ENCODE measurements at regions not wholly inside any gene's neighbourhood (a gene's known extent, or its start where the extent isn't known, plus 50 kb on each side); places are given as distances from the start of the nearest gene placed in this dataset.
"Not testable (repeated sequence)": the region's sequence is repeated elsewhere in the genome, so short reads cannot be mapped to it uniquely, and the experiment has no call there.

GRCh38 chr4:166153548-166153947 is 280.5 kb downstream of the TLL1 start:
- no peak for DNase-seq (ENCODE audit: low spot score)

- no peak for DNase-seq (ENCODE audit: low spot score)
Observed at GRCh38 chr4:166162327-166162726, 289.3 kb downstream of the TLL1 start.

GRCh38 chr4:166165829-166166420 is 292.9 kb downstream of the TLL1 start:
- peak; percentile 64 for DNase-seq (ENCODE audit: low spot score)

- no peak for DNase-seq (ENCODE audit: low spot score)
Observed at GRCh38 chr4:166169111-166169510, 296.1 kb downstream of the TLL1 start.

DNA sequence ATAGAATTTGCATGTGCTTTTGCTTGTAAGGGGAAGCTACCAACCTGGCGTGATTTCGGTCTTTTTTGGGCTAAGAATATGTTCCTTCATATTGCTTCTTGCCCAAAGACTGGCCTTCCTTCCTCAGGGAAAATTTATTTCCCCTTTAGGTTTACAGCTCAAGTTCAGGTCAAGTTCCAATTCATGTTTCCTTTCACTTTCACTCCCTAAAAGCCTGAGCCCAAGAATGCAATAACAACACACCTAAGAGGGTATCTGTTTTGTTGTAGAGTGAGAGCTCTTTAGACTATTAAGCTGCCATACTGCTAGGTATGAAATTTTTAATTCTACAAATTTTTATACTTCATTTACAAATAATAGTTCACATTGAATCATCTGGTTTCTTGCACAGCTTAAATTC is 299.6 kb downstream of the TLL1 start:
- DNase-seq (ENCODE audit: low spot score) = no peak

DNA sequence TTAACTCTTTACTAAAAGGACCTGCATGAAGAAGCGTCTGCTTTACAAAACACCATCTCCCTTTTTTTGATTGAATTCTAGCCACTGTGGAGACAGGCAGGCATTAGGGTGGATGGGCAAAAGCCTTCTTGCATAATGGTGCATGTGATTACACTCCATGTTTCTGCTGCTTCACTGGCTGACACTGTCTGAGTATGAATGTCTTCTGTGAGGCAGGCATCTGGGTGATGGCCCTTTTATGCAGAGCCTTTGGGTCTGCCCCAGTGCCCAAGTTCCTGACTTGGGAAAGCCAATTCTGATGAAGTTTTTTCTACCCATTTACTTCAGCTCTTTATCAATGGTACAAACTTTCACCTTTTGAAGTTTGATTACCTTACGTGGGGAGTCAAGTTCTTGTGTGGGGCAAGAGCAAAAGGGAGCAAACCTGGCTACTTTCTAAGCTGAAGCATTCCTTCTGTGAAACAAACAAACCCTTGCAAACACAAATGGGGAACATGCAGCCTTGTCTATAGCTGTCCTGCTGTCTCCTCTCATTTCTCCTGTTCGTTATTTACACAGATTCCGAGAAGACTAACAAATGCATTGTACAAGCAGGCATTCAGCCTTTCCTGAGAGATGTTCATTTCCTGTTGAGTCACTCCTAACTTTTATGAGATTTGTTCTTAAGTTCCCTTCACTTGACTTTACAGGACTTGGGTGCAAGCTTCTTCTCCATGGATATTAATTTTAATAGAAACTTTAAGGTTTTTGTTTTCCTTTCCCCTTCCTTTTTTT is 301.9 kb downstream of the TLL1 start:
- no peak for DNase-seq (ENCODE audit: low spot score)

DNA sequence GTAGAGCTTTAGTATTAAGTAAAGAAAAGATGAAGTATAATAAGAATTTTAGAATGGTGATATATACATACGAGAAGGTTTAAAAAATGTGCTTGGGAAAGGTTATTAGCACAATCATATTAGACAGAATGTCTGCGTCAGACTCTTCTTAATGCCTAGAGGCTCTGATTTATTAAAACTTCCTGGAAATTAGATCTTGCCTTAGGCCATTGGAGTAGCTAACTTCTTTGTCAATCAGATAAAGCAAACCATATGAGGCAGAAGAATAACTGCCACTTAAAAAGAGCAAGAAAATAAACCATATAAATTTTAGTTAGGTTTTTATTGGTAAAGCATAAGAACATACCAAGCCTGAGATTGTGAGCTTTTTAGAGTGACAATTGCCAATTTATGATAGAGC is 309.1 kb downstream of the TLL1 start:
- no peak for DNase-seq (ENCODE audit: low spot score)

GRCh38 chr4:166195101-166195500 is 322.1 kb downstream of the TLL1 start:
- no peak for DNase-seq (ENCODE audit: low spot score)

- no peak for DNase-seq (ENCODE audit: low spot score)
Observed at GRCh38 chr4:166197166-166197565, 324.1 kb downstream of the TLL1 start.

DNA sequence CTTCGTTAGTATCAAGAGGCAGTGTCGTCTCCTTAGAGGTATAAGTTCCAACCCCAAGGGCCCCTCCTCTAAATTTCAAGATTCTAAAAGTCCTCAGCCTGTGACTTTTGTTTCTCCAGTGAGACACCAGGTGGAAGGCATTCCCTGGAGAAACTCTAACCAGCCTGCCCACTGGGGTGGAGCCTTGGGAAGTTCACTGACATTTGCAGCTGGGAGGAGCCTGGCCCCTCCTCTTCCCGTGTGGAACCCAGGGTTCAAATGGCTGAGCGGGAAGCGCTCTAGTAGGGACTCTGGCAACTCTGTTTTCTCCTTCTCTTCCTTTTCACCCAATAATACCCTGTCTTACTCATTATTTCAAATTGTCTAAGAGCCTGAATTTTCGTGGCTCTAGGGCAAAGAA is 325.0 kb downstream of the TLL1 start:
- no peak for DNase-seq (ENCODE audit: low spot score)

GRCh38 chr4:166198516-166199310 is 325.7 kb downstream of the TLL1 start:
- no peak for DNase-seq (ENCODE audit: low spot score)

- no peak for DNase-seq (ENCODE audit: low spot score)
Observed at GRCh38 chr4:166202991-166203390, 330.0 kb downstream of the TLL1 start.

GRCh38 chr4:166212326-166212725 is 339.3 kb downstream of the TLL1 start:
- DNase-seq (ENCODE audit: low spot score) = not testable (repeated sequence)

GRCh38 chr4:166222271-166222670 is 349.2 kb downstream of the TLL1 start:
- DNase-seq (ENCODE audit: low spot score) = no peak

DNA sequence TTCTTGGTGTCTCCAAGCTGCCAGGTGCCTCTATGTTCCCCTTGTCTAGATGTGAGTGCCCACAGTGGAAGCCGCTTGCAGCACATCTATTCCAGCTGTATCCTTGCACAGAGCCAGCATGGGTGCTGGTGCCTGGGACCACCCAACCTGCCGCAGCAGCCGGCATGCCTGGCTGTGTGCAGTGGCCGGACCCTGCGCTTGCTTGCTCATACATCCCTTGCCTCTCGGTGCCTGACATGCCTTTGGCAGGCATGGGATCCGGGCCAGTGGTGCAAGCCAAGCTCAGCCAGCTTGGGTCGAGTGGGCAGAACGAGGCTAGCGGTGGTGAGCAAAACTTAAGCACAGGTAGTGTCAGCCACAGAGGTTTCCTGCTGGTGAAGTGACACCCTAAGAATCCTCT is 355.1 kb downstream of the TLL1 start:
- no peak for DNase-seq (ENCODE audit: low spot score)

- DNase-seq (ENCODE audit: low spot score) = no peak
Observed at GRCh38 chr4:166229799-166230198, 356.8 kb downstream of the TLL1 start.

GRCh38 chr4:166230841-166231240 is 357.8 kb downstream of the TLL1 start:
- DNase-seq (ENCODE audit: low spot score) = no peak

- DNase-seq (ENCODE audit: low spot score) = no peak
Observed at GRCh38 chr4:166239354-166239753, 366.3 kb downstream of the TLL1 start.

GRCh38 chr4:166252487-166253402 is 379.7 kb downstream of the TLL1 start:
- no peak for DNase-seq (ENCODE audit: low spot score)

DNA sequence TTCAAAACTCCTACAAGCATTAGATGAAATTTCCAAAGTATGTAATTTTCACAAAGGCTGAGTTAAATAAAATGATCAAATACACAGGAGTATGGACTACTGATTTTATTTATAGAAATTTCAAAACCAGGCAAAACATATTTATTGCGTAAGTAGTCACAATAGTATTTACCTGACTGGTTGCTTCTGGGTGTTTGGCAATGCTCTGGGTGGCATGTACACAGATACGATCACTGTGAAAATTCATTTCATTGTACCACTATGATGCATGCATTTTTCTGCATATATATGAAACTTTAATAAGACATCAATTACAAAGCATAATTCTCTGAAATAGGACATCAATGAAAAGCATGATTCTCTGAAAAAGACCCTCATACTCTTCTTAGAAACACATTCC is 384.2 kb downstream of the TLL1 start:
- no peak for DNase-seq (ENCODE audit: low spot score)

- no peak for DNase-seq (ENCODE audit: low spot score)
Observed at GRCh38 chr4:166257891-166258290, 384.9 kb downstream of the TLL1 start.

- DNase-seq (ENCODE audit: low spot score) = no peak
Observed at GRCh38 chr4:166259081-166259480, 386.0 kb downstream of the TLL1 start.
